ENCODE measurements at regions not wholly inside any gene's neighbourhood (a gene's known extent, or its start where the extent isn't known, plus 50 kb on each side); places are given as distances from the start of the nearest gene placed in this dataset.
"Not testable (repeated sequence)": the region's sequence is repeated elsewhere in the genome, so short reads cannot be mapped to it uniquely, and the experiment has no call there.

DNA sequence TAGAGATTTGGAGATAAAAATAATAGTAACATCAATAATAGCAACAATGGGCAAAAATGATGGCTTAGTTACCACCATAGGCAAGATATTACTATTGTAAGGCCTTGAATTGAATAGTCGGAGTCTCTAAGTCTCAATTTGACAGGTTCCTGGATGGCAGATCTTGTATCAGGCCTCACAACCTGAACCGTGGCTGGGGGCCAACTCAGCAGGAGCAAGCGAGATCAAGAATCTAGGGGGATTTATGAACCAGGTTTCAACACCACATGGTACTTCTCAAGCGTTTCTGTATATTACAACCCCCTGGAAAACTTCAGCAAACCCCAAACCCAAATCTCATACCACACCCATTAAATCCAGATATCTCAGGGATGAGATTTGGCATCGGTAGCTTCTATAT lies 573.8 kb downstream of the LIG4 start:
- peak in 1 of 2 experiments; percentile 26 for DNase-seq

DNA sequence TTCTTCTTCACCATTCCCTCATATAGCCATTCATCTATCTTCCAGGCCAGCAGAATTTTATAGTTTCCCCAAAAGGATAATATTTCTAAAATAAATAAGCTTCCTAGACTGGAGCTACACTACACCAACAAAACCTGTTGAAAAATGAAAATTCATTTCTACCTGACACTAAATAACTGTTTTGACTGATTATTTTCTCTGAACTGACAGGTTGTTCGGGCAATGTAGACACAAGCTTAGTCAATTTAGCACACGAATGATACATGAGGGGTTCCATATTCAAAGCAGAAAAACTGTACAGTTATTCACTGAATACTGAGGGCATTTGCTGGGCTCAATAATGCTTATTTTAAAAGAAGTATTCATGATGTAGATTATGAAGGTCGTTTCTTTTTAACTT lies 589.7 kb downstream of the LIG4 start:
- DNase-seq = no peak

DNA sequence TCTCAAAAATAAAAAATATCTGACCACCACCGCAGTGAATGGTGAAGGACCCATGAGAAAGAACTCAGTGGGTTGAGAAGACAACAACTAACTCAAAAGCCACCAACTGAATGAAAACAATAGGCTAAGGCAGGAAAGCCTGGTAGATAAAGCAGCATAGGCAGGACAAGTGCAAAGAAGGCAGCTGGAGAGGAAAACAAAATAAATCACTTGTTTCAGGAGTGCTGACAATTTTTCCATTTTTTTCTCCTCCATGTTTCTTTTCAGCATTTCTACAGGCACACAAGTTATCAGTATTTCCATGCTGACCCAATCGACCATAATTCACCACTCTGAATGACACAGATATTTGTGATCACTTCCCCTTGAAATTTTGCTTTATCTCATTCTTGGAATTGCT lies 597.8 kb downstream of the LIG4 start:
- DNase-seq = no peak

DNA sequence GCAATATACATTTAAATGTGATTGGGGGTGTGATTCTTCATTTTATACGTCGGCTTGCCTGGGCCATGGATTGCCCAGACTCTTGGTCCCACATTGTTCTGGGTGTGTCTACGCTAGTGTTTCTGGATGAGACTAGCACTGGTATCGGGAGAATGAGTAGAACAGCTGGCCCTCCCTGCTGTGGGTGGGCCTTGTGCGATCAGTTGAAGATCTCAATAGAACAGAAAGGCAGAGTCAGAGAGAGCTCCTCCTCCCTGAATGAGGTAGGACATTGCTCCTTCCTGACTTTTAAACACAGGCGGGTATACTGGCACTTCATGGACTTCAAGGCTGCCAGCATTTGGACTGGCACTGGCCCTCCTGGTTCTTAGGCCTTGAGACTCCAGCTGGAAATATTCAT lies 603.0 kb downstream of the LIG4 start:
- no peak for DNase-seq

DNA sequence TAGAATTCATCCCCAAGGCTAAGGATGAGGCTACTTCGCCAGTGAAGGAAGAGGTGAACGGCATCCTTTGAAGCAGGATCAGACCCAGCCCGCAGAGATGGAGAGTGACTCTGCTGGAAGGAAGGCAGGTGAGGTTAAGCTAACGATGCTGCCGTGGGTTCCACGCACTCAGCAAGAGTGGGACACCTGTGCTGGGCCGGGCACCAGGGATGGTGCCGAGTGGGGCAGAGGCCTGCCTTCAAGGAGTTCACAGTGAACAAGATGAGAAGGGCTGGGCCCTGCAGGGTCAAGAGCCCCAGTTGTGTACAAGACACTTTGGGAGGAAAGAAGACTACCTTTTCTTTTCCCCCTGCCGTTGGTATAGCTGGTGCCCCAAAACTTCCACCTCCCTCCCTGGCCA lies 606.6 kb downstream of the LIG4 start:
- no peak for DNase-seq

DNA sequence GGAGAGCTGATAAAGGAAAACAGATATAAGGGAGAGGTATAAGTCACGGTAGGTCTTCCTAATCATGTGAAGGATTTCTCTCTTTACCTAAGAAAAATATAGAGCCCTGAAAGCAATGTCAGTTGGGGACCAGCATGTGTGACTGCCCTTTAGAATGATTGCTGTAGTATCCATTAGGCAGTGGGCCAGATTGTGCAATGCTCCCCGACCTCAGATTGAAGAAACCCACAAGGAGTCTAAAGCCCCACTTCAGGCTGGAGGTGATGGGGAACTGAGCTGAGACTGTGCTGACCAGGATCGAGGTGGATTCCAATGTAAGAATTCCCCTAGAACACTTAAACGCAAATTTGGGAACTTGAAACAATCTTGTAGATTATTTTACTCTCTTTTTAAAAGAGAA lies 614.4 kb downstream of the LIG4 start:
- DNase-seq = no peak

DNA sequence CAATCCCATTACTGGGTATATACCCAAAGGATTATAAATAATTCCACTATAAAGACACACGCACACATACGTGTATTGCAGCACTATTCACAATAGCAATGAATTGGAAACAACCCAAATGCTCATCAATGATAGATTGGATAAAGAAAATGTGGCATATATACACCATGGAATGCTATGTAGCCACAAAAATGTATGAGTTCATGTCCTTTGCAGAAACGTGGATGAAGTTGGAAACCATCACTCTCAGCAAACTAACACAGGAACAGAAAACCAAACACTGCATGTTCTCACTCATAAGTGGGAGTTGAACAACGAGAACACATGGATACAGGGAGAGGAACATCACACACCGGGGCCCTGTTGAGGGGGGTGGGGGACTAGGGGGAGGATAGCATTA lies 619.0 kb downstream of the LIG4 start:
- DNase-seq = not testable (repeated sequence)

DNA sequence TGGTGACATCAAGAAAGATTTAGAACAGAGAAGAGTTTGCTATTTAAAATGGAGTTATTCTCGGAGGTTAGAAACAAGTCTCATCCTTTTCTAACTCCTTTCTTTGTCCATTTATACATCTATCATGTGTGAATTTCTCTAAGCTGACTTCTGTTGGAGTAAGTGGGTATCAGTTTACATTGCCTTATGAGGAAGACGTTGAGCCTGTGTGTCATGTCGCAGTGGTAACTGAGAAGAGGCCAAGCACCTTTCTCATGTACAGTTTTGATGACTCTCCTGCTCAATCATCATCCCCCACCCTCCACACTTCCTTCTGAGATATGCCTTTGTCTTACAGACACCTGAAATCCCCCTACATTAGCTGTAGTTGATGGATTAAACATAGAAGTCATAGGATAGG lies 624.8 kb downstream of the LIG4 start:
- no peak for DNase-seq

DNA sequence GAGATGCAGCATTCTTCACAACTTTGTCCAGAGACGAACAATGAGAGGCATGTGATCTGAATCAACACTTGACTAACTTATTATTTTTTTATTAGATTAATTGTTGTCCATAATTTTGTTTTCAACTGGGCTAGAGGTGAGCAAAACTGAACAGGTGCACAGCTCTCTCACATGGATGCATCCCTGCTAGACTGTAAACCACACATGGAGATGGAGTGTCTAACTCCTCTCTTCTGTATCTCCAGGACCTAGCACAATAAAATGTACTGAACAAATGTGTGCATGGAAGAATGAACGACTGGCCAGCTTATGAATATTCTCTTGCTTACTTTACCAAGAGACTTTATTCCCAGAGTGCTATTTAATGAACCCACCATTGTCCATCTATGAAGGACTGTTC lies 627.7 kb downstream of the LIG4 start:
- peak in 1 of 2 experiments; percentile 5 for DNase-seq

DNA sequence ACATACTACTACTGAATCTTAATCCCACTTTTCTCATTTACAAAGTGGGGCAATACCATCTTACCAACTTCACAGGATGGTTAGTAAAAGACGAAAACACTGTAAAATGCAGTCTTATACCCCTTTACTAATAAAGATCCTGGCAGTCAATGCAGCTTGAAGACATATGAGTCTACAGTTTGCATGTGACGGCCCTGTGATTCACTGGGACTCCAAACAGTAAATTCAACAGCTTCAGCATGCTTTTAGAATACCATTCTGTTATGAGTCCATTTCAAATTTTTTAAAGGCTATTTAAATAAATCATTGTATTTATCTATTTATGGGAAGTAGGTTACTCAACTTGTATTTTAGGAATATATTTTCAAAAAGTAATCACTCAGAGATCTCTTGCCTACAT lies 629.1 kb downstream of the LIG4 start:
- no peak for DNase-seq

DNA sequence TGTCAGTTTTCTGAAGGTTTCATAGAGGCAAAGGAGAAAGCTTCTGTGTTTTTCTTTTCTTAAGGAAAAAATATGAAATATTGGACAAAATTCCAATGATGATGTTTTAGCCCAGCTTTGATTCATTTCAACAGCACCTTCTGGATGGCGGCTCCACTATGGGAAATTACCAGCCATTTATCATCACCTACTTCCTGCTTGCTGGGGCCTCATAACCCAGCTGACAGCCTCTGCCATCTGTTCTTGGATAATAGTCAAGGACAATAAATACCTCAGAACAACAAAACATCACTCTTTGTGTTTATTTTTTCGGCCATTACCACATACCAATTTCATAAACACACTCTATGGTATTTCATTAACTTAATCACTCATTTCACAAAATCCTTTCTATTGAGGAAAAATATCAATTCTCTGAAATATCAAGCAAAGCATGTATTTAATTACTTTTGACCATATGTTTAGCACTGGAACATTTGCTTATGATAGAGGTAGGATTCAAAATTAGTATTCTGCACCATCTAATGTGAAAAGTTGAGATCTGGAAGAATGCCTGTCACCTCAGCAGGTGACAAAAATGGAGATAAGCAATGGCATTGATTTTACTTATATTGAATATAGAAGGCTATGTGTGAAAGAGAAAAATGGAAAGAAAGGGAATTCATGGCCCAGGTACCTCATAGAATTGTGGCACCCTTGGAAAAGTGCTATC lies 629.7 kb downstream of the LIG4 start:
- peak in 1 of 2 experiments; percentile 28 for DNase-seq

DNA sequence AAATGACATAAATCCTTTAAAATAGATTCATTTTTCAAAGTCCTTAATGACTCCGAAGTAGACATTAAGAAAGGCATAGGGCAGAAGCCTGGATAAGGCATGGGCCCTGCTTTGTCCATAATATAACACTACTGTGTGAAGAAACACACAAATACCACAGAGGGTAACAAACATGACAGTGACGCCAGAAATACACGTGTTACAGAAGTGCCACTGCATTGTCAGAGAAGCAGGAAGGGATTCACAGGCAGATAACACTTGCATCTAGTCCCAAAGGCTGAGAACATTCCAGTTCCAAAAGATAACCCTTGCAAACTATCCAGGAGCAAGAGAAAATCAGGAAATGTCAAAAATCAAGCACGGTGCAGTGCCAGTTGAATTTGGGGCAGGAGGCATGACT lies 633.2 kb downstream of the LIG4 start:
- no peak for DNase-seq

DNA sequence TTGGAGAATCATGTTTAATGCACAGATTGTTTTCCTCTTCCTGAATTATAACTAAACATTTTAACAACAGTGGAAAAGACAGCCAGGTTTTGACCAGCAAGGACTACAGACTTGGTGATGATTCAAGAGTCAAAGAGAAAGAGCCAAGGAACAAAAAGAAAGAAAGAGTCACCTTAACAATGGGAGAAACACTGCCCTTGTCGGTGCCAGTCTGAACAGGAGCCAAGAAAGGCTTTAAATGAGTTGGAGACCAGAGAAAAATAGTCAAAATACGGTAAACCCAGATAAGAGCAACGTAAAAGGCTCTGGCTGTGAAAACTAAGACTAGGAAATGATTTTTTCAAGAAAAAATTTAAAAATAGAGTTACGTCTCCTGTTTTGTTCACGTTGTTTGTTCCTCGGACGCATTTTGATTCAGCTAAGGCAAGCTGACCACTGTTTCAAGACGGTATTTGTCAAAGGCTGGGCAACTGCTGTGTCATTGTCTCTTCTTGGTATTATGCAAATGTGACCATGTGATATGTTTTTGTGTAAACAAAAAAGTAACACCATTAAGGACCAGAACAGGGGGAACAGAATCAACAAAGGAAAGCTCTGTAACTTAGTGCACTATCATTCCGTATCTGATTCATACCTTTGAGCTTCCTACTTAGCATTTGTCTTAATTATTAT lies 634.5 kb downstream of the LIG4 start:
- no peak for DNase-seq

DNA sequence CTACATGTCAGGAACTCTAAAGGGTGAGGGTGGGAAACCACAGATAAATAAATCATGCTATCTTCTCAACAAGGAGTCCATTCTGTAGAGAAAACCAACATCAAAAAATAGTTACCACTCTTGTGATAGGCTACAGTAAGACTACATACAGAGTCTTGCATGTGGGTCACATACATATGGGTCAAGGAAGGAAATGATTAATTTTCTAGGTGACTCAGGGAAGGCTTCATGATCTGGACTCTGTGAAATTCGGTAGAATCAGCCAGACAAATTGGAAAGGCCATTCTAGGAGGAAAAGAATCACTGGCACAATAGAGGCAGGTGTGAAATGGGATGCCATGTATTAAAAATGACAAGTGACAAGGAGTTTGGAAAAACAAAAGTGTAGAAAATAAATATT lies 638.9 kb downstream of the LIG4 start:
- no peak for DNase-seq

DNA sequence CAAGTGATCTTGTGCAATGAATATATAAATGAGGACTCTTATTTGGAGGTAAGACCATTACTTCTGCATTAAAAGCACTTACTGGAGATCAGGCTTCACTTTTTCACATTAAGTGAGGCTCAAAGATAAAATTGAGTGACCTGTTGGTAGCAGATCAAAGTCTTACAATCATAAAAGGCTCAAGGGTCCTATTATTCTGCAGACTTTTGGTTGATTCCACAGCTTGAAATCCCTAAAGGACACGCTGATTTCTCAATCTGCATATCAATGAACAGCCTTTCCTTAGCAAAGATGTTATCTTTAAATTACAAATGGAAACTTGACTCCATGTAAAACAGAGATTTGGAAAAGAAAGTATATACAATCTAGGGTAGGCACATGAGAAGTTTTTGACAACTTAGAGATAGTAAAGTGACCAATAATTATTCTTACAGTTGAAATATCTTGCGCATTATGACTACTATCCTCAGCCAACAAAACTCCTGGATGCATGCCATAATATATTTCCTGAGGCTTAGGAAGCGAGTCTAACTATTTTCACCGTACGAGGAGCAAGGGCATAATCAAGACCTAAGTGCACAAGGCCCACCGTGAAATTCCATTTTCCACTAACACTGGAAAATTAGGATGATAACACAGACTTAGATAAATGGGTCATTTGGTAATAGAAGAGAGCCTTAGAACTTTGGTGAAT lies 640.7 kb downstream of the LIG4 start:
- DNase-seq = no peak

DNA sequence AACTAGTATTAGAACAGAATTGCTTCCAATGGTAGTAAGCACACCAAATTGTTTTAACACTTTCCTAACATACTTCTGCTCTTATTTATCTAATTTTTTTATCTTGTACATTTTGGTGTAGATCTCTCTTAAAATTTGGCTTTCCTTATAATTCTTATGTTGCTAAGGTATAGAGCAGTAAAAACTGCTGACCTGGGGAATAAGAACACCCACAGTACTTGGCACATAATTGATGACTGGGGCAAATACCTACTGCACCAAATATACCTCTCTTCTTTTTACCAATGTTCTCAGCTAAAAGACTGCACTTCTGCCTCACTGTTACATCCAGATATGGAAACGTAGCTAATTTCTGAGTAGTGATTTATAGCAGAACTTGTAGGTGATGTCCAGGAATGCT lies 642.2 kb downstream of the LIG4 start:
- DNase-seq = no peak

DNA sequence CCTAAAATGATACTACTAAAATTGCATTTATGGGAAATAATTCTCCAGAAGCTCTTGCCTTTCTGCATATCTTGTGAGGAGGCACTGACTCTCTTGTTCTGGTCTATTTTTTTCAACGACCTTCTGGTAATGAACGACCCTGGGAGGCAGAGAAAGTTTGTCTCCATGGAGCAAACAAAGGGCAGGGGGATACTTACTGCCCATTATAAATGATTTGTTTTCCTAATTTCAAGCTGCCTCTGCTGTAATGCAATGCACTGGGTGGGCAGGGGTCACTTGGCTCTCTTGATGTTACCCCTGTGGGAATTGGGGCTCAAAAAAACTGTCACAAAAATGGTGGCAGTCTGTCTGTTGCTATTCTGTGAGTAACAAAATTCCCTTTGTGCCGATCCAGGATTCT lies 643.2 kb downstream of the LIG4 start:
- no peak for DNase-seq

DNA sequence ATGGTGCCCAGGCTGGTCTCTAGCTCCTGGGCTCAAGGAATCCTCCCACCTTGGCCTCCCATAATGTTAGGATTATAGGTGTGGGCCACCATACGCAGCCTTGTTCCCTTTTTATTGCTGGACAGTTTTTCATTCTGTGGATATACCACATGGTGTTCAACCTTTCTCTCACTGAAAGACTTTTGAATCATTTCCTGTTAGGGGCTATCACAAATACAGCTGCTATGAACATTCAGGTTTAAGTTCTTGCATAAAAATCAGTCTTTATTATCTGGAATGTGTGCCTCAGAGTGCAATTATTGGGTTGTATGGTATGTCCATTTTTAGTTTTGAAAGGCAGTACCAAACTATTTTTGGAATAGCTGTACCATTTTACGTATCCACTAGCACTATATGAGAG lies 647.2 kb downstream of the LIG4 start:
- no peak for DNase-seq

DNA sequence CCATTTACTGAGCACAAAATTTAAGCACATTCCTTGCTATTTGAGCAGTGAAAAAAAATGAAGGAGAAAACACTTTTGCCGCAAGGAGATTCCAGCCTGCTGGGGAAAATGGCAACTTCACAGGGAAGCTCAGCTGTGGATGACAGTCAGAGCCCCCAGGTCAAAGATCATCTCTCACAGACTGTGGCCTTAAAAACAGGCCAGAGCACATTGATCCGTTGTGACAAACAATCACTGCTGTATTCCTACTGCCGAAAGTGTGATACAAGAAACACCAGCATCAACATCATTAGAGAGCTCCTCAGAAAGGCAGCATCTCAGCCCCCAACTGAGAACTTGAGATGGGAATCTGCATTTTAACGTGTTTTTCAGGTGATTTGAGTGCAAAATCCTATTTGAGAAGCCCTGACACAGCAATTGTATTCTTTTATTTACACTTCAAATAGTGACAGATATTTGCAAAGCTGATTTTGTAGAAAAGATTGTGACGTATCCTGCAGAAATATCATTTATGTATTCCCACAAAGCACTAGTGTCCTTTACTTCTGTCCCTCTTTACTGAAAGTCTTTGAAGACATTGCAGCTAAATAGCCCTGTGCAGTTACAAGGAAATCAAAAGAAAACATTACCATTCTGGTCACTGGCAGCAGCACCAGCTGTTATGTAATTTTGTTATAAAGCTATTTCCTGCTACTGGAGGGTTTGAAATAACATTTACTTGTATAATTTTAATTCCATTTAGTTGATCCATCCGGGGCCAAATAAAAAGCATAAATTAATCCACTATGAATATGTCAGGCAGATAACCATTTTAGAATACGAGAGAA lies 652.0 kb downstream of the LIG4 start:
- DNase-seq = no peak

DNA sequence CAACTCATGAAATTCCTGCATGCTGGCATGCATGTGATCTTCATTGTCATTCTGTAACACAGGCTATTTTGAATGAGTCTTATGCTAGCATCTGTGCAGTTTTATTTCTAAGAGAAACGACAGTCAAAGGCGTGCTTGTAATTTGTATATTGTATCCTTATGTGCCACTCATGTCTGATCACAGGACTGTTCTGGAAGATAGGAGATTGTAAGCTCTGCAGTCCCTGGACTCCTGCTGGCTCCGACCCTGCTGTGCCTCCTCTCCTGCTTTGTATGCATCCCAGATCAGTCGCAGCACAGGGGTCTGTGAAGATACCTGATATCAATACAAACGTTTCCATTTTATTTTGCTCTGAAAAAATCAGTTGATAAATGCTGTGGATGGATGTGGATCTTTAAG lies 653.1 kb downstream of the LIG4 start:
- DNase-seq = no peak

DNA sequence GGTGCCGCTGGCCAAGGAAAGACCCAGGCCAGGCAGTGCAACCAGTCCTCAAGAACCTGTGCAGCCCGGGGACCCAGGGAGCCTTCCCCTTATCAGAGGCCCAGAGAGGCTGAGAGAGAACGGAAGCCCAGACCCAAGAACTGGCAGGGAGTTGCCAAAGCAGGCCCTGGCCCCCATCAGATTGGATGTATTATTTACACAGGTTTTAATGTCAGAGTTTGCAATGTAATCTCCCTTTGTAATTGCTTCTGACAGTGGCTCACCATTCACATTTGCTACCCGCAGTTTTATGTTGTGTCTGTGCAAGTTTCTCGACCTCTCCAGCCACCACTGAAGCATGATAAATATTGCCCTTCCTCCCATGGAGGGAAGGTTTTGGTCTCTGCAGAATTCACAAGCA lies 660.9 kb downstream of the LIG4 start:
- no peak for DNase-seq

DNA sequence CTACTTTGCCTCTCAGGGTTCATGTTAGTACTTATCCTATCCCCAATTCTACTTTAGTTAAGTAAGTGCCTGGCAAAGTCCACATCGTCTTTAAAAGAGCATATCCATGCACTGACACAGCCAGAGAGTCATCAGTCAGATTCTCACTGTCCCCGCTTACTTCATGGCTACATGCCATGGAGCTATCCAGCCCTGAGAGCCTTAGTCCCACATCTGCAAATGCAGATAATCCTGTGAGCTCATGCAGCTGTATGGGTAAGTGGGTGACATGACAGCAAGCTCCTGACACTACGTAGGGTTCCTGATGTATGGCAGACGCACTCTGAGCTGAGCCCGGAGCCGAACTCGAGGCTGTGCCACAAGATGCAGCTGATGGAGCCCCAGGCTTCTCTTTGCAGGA lies 661.5 kb downstream of the LIG4 start:
- no peak for DNase-seq

DNA sequence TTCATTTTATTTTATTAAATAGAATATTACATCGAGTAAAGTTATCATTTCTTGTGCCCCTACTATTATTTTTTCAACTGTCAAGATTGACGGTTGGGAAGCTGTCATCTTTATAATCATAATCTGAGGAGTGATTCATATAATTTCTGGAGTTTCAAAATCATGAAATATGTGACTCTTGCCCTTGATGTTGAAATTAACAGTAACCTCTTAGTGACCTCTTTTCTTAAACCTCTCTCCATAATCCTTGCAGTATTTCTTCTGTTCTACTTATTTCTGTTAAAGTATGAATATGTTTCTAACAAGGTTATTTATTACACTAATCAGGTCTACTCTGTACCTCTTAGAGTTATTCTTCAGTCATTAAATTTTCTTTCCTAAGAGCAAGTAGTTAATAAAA lies 663.8 kb downstream of the LIG4 start:
- DNase-seq = no peak

All from cerebellar nuclear complex (tissue), 1 donor.